HG02759 (cell line): ENCODE measurements at regions not wholly inside any gene's neighbourhood (a gene's known extent, or its start where the extent isn't known, plus 50 kb on each side); places are given as distances from the start of the nearest gene placed in this dataset.

ENCODE experiments used
- ATAC-seq: cut with Tn5 transposase; IDR thresholded peaks from one replicate; pipeline ENCODE4 v1.9.1; 2021; ENCODE audit warnings: mild to moderate bottlenecking, moderate library complexity; ENCODE audit not compliant: unreplicated experiment

DNA sequence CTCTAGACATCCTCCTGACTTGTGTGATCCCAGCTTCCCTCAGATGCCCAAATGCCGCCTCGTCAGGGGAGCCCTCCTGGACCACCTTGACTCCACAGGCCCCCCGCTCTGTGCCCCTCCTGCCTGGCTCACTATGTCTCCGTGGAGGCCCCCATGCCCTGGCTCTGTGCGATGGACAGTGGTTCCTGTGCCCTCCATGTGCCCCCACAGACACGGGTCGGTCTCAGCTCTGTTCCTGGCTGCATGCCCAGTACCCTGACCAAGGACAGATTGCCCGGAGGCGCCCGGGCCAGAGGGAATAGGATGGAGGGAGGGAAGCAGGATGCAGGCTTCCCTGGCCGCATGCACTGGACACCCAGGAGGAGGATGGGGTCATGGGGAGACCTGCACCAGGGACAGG is 1274.6 kb downstream of the BRD1 start:
- no peak for ATAC-seq

DNA sequence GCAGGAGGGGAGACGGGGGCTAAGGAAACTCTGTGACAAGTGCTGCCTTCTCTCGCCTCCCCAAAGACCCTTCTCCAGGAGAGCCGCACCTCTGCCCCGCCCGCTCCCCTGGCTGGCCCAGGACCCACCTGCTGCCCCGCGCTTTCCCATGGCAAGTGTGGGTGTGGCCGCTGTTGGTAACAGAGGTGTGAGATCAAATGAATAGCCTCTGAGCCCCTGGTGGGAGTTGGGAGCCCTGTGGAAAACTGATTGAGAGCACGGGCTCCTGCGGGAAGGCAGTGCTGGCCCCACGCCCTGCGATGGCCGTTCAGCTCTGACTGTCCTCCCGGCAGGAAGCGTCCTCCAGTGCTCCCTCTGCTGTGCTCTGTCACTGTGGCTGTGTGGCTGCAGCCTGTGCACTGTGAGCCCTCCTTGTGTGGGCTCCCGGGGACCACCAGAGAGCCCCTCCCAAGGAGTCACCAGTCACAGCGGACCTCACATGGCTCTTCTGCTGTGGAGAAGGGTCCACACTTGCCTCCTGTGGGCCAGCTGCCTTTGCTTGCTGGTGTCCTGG is 1275.9 kb downstream of the BRD1 start:
- no peak for ATAC-seq

DNA sequence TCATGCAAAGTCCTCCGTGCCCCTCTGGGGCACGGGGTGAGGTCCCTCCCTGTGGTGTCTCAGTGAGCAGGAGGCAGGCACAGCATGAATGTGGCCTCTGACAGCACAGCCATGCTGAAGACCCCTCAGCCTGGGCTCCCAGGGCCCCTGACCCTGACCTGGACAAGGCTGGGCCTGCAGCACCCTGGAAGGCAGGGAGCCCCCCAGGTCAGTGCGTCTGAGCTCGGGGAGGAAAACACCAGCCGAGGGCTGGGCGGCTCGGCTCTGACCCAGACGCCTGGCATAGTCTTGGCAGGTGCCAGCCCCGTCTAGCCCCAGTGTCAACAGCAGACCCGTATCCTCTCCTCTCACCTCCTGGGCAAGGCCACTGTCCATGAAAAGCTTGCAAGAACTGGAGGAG is 1276.6 kb downstream of the BRD1 start:
- ATAC-seq, result no peak

DNA sequence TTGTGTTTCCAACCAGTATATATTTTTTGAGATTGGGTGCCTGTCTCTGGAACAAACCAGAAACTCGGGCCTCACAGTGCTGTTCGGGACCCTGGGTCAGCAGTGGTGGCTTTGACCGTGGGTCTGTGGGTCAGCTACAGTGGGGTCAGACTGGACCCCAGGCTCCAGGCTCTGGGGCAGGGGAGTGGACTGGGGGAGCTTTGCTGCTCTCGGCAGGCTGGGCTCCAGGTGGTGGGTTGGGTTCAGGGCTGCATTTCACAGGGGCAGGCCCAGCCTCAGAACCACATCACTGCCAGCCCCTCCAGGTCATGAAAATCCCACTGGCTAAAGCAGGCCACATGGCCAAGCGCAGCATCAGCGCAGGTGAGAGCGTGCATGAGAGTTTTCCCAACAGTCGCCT is 1279.3 kb downstream of the BRD1 start:
- ATAC-seq, result no peak

GRCh38 chr22:48547971-48548370 is 1279.7 kb downstream of the BRD1 start:
- no peak for ATAC-seq

DNA sequence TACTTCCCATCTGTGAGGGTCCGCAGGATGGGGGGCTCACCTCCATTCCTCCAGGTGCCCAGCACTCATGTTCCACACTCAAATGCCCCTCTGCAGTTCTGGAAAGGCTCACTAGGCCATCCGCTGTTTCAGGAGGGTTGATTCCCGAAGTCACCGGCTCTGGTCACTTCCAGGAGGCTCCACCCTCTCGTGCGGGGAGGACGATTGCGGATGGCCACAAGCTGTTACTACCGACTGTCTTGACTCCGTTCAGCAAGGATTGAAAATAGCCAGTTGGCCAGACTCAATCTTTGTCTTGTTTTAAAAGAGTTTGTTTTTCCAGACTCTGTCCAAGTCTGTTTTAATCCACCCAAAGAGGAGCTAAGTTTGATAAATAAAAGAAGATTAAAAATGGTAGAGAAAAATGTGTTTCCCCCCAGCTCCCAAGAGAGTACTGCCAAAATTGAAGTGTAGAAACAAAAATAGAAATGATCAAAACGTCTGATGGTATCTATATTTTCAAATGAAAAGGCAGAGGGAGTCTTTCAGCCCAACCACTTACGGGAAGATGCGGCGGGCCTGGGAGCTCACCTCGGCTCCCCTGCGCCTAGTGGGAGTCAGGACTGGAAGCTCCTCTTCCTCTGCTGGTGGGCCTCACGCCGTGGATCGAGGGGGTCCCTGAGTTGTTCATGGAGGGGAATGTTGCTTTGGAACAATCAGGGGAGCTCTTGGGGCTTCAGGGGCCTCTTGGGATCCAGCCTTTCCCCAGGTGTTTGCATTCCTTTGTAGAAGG is 1280.8 kb downstream of the BRD1 start:
- ATAC-seq, result no peak

DNA sequence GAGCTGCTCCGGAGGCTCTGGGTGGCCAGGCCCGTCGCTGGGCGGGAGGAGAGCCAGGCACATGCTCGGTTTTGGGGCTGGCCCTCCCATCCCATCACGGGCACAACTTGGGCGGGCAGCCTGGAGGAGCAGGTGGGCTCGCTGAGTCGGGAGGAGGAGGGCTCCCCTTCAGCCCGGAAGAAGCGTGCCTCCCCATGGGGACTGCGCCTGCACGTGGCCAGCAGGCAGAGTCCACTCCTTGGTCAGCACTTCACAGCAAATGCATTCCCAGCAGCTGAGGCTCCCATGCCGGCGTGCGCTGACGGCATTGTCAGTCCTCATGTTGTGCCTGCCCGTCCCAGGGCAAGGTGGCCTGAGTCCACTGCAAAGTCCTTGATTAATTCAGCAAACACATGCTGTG is 1281.7 kb downstream of the BRD1 start:
- ATAC-seq, result no peak

GRCh38 chr22:48541401-48542098 is 1286.1 kb downstream of the BRD1 start:
- ATAC-seq, result no peak

DNA sequence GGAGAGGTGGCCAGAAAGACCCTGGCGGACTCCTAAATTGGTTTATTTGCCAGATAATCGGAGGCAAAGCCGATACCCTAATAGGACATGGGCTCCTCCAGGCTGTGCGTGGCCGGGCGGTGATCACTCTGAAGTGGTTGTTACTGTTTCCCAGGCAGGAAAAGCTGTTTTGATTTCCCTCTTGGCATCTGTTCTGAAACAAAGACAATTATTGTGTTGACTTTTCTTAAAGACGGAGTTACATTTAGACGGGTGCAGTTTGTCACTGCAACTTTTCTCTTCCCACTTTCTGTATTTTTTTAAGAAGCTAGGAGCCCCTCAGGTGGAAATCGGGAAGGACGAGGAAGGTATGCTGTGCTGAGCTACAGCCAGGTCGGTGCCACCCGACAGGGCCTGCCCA is 1288.4 kb downstream of the BRD1 start:
- no peak for ATAC-seq

DNA sequence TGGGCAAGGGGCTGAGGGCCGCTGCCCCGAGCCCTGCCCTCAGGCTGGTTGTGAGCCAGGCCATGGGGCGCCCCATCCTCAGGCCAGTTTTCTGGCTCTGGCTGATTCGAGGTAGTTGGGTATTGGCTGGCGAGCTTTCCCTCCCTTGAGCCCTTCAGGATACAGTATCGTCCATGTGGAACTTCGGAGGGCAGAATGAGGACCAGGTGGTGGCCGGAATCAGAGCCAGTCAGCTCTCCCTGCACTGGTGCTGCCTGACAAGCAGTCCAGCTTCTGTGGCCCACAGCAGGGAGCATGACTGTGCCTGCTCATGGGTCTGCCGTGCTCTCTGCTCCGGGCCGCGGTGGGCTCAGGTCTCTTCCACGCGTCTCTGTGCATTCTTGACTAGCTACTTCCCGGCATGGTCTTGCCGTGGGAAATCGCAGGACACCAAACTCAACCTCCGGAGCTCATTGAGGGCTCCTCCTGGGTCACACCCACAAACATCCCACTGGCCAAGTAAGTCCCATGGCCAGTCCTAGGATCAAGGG is 1289.3 kb downstream of the BRD1 start:
- ATAC-seq, result no peak

GRCh38 chr22:48537343-48537680 is 1290.4 kb downstream of the BRD1 start:
- ATAC-seq, result no peak

GRCh38 chr22:48536541-48537342 is 1290.9 kb downstream of the BRD1 start:
- ATAC-seq, result no peak

DNA sequence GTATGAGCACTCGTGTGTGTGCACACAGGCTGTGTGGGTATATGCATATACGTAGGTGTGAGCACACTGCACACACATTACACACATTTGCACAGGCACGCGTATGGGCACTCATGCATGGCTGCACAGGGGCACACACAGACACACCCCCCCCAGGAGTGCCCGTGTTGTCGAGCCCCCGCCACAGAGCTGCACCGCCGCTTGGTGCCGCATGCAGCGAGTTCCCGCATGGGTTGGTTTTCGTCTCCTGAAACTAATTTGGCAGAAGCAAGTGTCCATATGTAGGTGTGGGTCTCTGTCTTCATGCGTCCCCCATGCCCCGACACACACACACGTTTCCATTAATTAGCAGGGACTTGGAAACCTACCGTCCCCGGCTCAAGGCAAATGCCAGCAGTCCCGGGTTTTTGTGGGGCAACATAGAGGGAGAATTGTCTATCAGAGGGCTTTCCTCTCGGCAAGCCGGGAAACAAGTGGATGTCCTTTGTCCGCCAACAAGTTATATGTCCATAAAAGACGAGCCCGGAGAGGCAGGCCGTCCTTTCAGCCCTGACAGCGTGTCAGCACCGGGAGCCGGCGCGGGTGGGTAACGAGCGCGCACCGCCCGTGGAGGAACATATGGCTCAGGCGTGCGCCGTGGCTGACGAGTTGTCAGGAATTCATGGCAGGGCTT is 1291.7 kb downstream of the BRD1 start:
- no peak for ATAC-seq

- ATAC-seq, result no peak
These were observed 1293.2 kb downstream of the BRD1 start for GRCh38 chr22:48534395-48534958.

- ATAC-seq, result no peak
These were observed 1294.7 kb downstream of the BRD1 start for GRCh38 chr22:48532986-48533385.

GRCh38 chr22:48531761-48532435 is 1295.8 kb downstream of the BRD1 start:
- no peak for ATAC-seq

GRCh38 chr22:48531108-48531507 is 1296.6 kb downstream of the BRD1 start:
- ATAC-seq, result no peak

DNA sequence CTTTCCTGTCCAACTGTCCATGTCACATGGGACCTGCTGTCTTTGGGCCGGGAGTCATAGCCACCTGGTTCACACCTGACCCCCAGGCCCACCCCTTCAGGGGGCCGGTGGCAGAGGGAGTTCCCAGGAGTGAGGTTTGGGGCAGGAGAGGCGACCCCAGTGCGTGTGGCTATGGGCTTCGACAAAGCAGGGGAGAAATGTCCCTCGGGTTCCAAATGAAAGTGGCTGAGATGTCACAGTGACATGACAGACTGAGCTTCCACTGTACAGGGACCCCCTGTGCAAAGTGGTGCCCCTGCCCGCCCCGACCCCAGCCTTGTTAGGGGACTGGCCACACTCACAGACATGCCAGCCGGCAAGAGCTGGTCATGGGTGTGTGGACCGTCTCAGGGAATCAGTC is 1297.0 kb downstream of the BRD1 start:
- ATAC-seq, result no peak

DNA sequence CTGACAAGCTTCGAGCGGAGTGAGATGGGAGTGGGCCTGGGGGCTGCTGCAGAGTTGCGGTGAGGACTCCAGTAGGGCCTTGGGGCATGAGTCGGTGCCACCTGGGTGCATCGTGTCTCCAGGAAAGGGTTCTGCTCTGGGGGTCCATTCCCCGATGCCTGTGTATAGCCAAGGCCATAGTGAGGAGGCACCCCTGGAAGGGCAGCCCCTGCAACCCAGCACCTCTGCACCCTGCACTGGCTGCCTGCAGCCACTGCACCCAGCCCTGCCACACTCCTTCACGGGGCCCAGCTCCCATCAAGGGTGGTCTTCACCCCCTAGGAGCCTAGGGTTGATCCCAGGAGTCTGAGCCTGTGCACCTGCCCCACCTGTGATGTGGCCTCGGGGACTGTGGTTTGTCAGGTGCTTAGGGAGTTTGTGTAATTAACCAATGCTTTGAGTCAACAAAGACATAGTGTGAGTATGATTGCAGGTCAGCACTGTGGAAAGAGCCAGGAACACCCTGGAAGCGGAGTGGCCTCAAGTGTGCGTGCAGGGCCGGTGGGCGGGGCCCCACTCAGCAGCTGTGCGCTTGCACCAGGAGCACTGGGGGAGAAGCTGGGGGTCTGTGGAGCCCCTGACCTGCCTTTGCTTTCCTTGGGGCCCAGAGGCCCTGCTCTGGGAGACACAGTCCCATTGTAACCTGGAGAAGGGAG is 1299.3 kb downstream of the BRD1 start:
- no peak for ATAC-seq
